ENCODE measurements at regions not wholly inside any gene's neighbourhood (a gene's known extent, or its start where the extent isn't known, plus 50 kb on each side); places are given as distances from the start of the nearest gene placed in this dataset.
A peak's percentile ranks its signal among the peaks of the same experiment; 100 is the strongest.

DNA sequence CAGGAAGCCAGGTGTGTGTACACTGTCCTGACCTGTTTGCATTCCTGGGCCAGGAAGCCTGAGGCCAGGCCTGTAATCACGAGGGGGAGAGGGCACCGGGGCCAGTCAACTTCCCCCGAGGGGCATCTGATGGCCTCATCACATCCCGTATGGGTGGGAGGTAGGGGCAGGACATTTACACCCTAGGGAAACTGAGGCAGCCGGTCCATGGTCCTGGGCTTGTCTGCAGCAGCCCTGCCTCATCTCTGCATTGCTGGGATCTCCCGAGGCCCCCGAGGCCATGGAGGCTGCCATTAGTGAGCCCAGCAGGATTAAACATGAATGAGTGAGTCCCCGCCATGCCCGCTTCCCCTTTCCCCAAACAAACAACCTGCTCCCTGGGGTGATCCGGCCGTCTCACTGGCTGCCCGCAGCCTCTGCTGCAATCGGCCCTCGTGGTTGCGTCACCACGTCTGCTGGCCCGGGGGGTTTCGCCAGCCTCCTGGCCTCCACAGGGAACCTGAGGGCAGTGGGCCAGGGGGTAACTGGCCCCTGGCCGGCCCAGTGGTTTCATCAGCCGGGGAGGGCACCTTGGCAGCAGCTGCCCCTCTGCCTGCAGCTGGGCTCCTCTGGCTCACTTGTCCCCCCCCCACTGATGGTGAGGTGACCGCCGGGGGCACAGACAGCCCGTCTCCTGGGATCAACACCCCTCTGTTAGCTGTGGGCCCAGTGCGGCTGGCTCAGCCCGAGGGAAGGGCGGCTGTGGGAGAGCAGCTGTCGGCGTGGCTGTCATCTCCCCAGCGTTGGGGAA is 88.3 kb upstream of the GSE1 start (continued):
- TF ChIP-seq E2F2 (CRISPR knock-in tag; IDR thresholded peaks at IDR 0.05; ENCODE audit: borderline replicate concordance), result no peak
- peak; percentile 92 for TF ChIP-seq KDM2A (CRISPR knock-in tag; IDR thresholded peaks at IDR 0.05; ENCODE audit: borderline replicate concordance, low read depth)
- TF ChIP-seq ZNF75D (CRISPR knock-in tag; IDR thresholded peaks at IDR 0.05; ENCODE audit: borderline replicate concordance), result no peak
- TF ChIP-seq, protein P1, sequence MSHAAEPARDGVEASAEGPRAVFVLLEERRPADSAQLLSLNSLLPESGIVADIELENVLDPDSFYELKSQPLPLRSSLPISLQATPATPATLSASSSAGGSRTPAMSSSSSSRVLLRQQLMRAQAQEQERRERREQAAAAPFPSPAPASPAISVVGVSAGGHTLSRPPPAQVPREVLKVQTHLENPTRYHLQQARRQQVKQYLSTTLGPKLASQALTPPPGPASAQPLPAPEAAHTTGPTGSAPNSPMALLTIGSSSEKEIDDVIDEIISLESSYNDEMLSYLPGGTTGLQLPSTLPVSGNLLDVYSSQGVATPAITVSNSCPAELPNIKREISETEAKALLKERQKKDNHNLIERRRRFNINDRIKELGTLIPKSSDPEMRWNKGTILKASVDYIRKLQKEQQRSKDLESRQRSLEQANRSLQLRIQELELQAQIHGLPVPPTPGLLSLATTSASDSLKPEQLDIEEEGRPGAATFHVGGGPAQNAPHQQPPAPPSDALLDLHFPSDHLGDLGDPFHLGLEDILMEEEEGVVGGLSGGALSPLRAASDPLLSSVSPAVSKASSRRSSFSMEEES (CRISPR knock-in tag; IDR thresholded peaks at IDR 0.05), result peak; percentile 99
- TF ChIP-seq XRCC5 (optimal IDR thresholded peaks at IDR 0.05; ENCODE audit: low read length), result no peak
- 0 out of 2 replicates have a peak, but pooled peaks have one; percentile 64 for TF ChIP-seq ZMYM2 (CRISPR knock-in tag; IDR thresholded peaks at IDR 0.05)
- TF ChIP-seq ZNF879 (CRISPR knock-in tag; IDR thresholded peaks at IDR 0.05), result peak; percentile 53; the same call in 1 of the 2 replicates
- 0 out of 2 replicates have a peak, but pooled peaks have one; percentile 82 for TF ChIP-seq ZNF816 (CRISPR knock-in tag; IDR thresholded peaks at IDR 0.05; ENCODE audit: borderline replicate concordance)
